Suprapubic skin (tissue), 4 donors: ENCODE measurements at regions not wholly inside any gene's neighbourhood (a gene's known extent, or its start where the extent isn't known, plus 50 kb on each side); places are given as distances from the start of the nearest gene placed in this dataset.

Source experiments
- DNase-seq, 2 donors: peaks; one replicate each; pipeline ENCODE4 v3.0.0-alpha.2; 2019; ENCODE audit warnings: low spot score in 2 of 2
- H3K27ac ChIP-seq: fragments of 200-600 bp; sonication (generic); one replicate; pipeline ENCODE4 v1.5.1; 2019
- H3K27me3 ChIP-seq: fragments of 200-600 bp; sonication (generic); one replicate; pipeline ENCODE4 v1.5.1; 2019
- H3K36me3 ChIP-seq: fragments of 200-600 bp; sonication (generic); one replicate; pipeline ENCODE4 v1.5.1; 2019
- H3K4me1 ChIP-seq: fragments of 200-600 bp; sonication (generic); one replicate; pipeline ENCODE4 v1.5.1; 2019
- H3K4me3 ChIP-seq: fragments of 200-600 bp; sonication (generic); one replicate; pipeline ENCODE4 v1.5.1; 2019; ENCODE audit warnings: mild to moderate bottlenecking
- H3K9me3 ChIP-seq: fragments of 200-600 bp; sonication (generic); one replicate; pipeline ENCODE4 v1.5.1; 2019
- EP300 ChIP-seq: sonication (generic); formaldehyde crosslinking; IDR thresholded peaks from one replicate; pipeline ENCODE4 v1.6.1; 2017; ENCODE audit warnings: antibody characterized with exemption
- POLR2A ChIP-seq, 2 donors: fragments of 450-650 bp; IDR thresholded peaks; one replicate each; pipeline ENCODE4 v1.6.1; 2017; ENCODE audit warnings: antibody characterized with exemption in 2 of 2, mild to moderate bottlenecking in 2 of 2, moderate library complexity in 2 of 2
- POLR2AphosphoS5 ChIP-seq, 3 donors: sonication (generic); formaldehyde crosslinking; IDR thresholded peaks; one replicate each; pipeline ENCODE4 v1.6.1; 2017; ENCODE audit warnings: antibody characterized with exemption in 3 of 3
- WGBS: methylation state at CpG from one replicate; pipeline ENCODE4 v1.1.5; 2018; 5-methylcytosine and 5-hydroxymethylcytosine counted together
- TF ChIP-seq, protein P1 (sequence below), 2 donors: fragments of 200-600 bp in 1 of 2; fragments of 450-650 bp in 1 of 2; sonication (generic) in 1 of 2; IDR thresholded peaks; one replicate each; pipeline ENCODE4 v1.5.1; 2016 to 2019; ENCODE audit warnings: antibody characterized with exemption in 2 of 2, mild to moderate bottlenecking in 1 of 2, moderate library complexity in 1 of 2

DNA sequence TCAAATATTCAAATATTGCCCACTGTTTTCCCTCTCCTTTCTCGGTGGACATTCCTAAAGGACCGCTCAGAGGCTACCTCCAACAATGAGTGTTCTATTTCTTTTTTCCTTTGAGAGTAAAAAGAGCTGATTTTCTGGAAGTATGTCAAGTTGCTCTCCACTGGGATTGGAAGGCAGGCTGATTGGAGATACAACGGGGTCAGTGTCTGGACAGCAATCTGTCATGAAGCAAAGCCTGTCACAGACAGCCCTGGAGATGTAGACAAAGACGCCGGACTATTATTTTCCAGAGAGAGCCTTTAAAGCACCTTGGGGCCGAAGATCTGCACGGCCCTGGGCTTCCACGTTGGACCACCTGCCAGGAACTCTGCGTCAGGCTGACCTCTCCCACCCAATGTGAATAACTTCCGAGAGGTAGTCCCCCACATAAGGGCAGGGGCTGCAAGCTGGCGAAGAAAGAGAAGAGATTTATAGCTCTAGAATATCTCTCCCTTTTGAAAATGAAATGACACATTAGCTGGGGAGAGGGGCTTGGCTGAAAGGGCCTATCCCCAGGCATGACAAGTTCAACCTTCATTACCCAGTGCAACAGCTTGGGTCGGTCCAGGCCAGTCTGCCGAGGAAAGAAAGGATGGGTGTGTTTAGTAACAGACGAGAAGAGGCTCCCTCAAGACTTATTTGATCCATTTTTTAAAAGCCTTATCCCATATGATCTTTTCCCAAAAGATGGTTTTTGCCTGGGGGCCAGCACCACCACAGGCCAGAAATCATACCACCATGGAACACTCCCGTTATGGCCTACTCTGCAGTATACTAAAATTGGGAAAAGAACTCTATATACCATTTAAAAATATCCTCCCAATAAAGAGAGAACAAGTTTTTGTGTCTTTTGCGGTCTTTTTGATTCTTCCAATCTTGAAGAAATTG lies 131.1 kb downstream of the OLIG3 start:
- Histone ChIP-seq H3K36me3 (no peaks in the 10 kb centered on the region), H3K27ac (no peak overlapping the region), H3K4me3 (no peak overlapping the region), H3K4me1 (no peaks in the 10 kb centered on the region), H3K9me3 (no peaks in the 10 kb centered on the region), H3K27me3 (no peaks in the 10 kb centered on the region)
- DNase-seq: no peak
- TF ChIP-seq POLR2AphosphoS5 (IDR thresholded peaks at IDR 0.05): no peak
- TF ChIP-seq, protein P1, sequence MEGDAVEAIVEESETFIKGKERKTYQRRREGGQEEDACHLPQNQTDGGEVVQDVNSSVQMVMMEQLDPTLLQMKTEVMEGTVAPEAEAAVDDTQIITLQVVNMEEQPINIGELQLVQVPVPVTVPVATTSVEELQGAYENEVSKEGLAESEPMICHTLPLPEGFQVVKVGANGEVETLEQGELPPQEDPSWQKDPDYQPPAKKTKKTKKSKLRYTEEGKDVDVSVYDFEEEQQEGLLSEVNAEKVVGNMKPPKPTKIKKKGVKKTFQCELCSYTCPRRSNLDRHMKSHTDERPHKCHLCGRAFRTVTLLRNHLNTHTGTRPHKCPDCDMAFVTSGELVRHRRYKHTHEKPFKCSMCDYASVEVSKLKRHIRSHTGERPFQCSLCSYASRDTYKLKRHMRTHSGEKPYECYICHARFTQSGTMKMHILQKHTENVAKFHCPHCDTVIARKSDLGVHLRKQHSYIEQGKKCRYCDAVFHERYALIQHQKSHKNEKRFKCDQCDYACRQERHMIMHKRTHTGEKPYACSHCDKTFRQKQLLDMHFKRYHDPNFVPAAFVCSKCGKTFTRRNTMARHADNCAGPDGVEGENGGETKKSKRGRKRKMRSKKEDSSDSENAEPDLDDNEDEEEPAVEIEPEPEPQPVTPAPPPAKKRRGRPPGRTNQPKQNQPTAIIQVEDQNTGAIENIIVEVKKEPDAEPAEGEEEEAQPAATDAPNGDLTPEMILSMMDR (IDR thresholded peaks at IDR 0.05): no peak
- no peak for TF ChIP-seq POLR2A (IDR thresholded peaks at IDR 0.05)
- no peak for TF ChIP-seq EP300
- WGBS: 85% methylated on average over 16 of the region's 16 CpGs

- H3K27ac ChIP-seq: no peak overlapping the region
- no peaks in the 10 kb centered on the region for H3K36me3 ChIP-seq
- no peak overlapping the region for H3K4me3 ChIP-seq
- no peaks in the 10 kb centered on the region for H3K9me3 ChIP-seq
- DNase-seq: no peak
- TF ChIP-seq POLR2A (IDR thresholded peaks at IDR 0.05) (no peak), POLR2AphosphoS5 (IDR thresholded peaks at IDR 0.05) (no peak), EP300 (no peak)
- TF ChIP-seq, protein P1 (IDR thresholded peaks at IDR 0.05): no peak
- no peaks in the 10 kb centered on the region for H3K4me1 ChIP-seq
- H3K27me3 ChIP-seq: no peaks in the 10 kb centered on the region
Measured at GRCh38 chr6:137361701-137362100, 132.5 kb downstream of the OLIG3 start.

DNA sequence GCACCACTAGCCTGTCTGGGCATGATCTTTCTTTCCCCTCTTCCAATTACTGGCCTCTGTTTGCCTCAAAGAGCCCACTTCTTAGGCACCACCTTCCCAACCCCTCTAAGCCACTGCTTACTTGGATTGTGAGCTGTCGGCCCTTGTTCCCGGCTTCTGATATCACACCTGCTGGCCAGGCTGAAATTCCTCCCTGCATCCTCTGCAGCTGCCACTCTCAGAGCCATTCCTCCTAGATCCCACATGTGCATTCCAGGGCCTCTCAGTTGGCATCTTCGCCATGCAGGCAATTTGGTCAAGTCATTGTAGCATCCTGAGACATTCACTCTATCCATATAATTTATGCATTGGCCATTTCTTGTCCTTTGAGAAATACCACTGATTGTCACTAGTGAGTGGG lies 135.9 kb downstream of the OLIG3 start:
- no peak for TF ChIP-seq EP300
- TF ChIP-seq, protein P1 (IDR thresholded peaks at IDR 0.05): no peak
- TF ChIP-seq POLR2AphosphoS5 (IDR thresholded peaks at IDR 0.05): no peak
- no peak for TF ChIP-seq POLR2A (IDR thresholded peaks at IDR 0.05)
- H3K27ac ChIP-seq: no peak overlapping the region
- H3K4me1 ChIP-seq: no peaks in the 10 kb centered on the region
- H3K36me3 ChIP-seq: no peaks in the 10 kb centered on the region
- DNase-seq: no peak
- WGBS: 91% methylated on average over 3 of the region's 3 CpGs
- H3K27me3 ChIP-seq: no peaks in the 10 kb centered on the region
- no peaks in the 10 kb centered on the region for H3K9me3 ChIP-seq
- H3K4me3 ChIP-seq: no peak overlapping the region

GRCh38 chr6:137357948-137358266 lies 136.3 kb downstream of the OLIG3 start:
- H3K27ac ChIP-seq: no peak overlapping the region
- no peak overlapping the region for H3K4me3 ChIP-seq
- DNase-seq: no peak
- no peaks in the 10 kb centered on the region for H3K27me3 ChIP-seq
- no peaks in the 10 kb centered on the region for H3K36me3 ChIP-seq
- TF ChIP-seq POLR2AphosphoS5 (IDR thresholded peaks at IDR 0.05) (no peak), POLR2A (IDR thresholded peaks at IDR 0.05) (no peak), EP300 (no peak)
- TF ChIP-seq, protein P1 (IDR thresholded peaks at IDR 0.05): no peak
- H3K9me3 ChIP-seq: no peaks in the 10 kb centered on the region
- H3K4me1 ChIP-seq: no peaks in the 10 kb centered on the region

- Histone ChIP-seq H3K9me3 (no peaks in the 10 kb centered on the region), H3K27ac (no peak overlapping the region), H3K27me3 (no peaks in the 10 kb centered on the region), H3K36me3 (no peaks in the 10 kb centered on the region), H3K4me1 (no peaks in the 10 kb centered on the region), H3K4me3 (no peak overlapping the region)
- no peak for DNase-seq
- WGBS: 67% methylated on average over 10 of the region's 14 CpGs
- TF ChIP-seq POLR2AphosphoS5 (IDR thresholded peaks at IDR 0.05) (no peak), POLR2A (IDR thresholded peaks at IDR 0.05) (no peak)
- TF ChIP-seq, protein P1 (IDR thresholded peaks at IDR 0.05): no peak
Measured at GRCh38 chr6:137357263-137357947, 136.8 kb downstream of the OLIG3 start.
